ENCODE measurements at regions not wholly inside any gene's neighbourhood (a gene's known extent, or its start where the extent isn't known, plus 50 kb on each side); places are given as distances from the start of the nearest gene placed in this dataset.
"Not testable (repeated sequence)": the region's sequence is repeated elsewhere in the genome, so short reads cannot be mapped to it uniquely, and the experiment has no call there.

- DNase-seq (ENCODE audit: low read depth), result no peak
These were observed 55.2 kb upstream of the MDM1 start for GRCh38 chr12:68387338-68387737.

GRCh38 chr12:68389305-68389704 is 57.1 kb upstream of the MDM1 start:
- DNase-seq (ENCODE audit: low read depth), result no peak

GRCh38 chr12:68391937-68392336 is 59.8 kb upstream of the MDM1 start:
- no peak for DNase-seq (ENCODE audit: low read depth)

GRCh38 chr12:68392376-68392775 is 60.2 kb upstream of the MDM1 start:
- no peak for DNase-seq (ENCODE audit: low read depth)

GRCh38 chr12:68393417-68393816 is 61.3 kb upstream of the MDM1 start:
- DNase-seq (ENCODE audit: low read depth), result no peak

- DNase-seq (ENCODE audit: low read depth), result no peak
These were observed 65.5 kb upstream of the MDM1 start for GRCh38 chr12:68397566-68398158.

GRCh38 chr12:68398689-68399088 is 66.5 kb upstream of the MDM1 start:
- DNase-seq (ENCODE audit: low read depth), result not testable (repeated sequence)

- no peak for DNase-seq (ENCODE audit: low read depth)
These were observed 68.2 kb upstream of the MDM1 start for GRCh38 chr12:68400226-68400829.

GRCh38 chr12:68402422-68402821 is 70.3 kb upstream of the MDM1 start:
- DNase-seq (ENCODE audit: low read depth), result no peak

- DNase-seq (ENCODE audit: low read depth), result no peak
These were observed 71.1 kb upstream of the MDM1 start for GRCh38 chr12:68403296-68403695.

- DNase-seq (ENCODE audit: low read depth), result no peak
These were observed 71.5 kb upstream of the MDM1 start for GRCh38 chr12:68403711-68404110.

GRCh38 chr12:68405343-68405781 is 73.2 kb upstream of the MDM1 start:
- DNase-seq (ENCODE audit: low read depth), result no peak

- DNase-seq (ENCODE audit: low read depth), result no peak
These were observed 74.0 kb upstream of the MDM1 start for GRCh38 chr12:68406134-68406576.

GRCh38 chr12:68406911-68407310 is 74.7 kb upstream of the MDM1 start:
- DNase-seq (ENCODE audit: low read depth), result no peak

- no peak for DNase-seq (ENCODE audit: low read depth)
These were observed 78.0 kb upstream of the MDM1 start for GRCh38 chr12:68410018-68410660.

- DNase-seq (ENCODE audit: low read depth), result no peak
These were observed 79.2 kb upstream of the MDM1 start for GRCh38 chr12:68411371-68411770.

- DNase-seq (ENCODE audit: low read depth), result no peak
These were observed 82.8 kb upstream of the MDM1 start for GRCh38 chr12:68414988-68415387.

GRCh38 chr12:68416350-68416749 is 84.2 kb upstream of the MDM1 start:
- DNase-seq (ENCODE audit: low read depth), result no peak

GRCh38 chr12:68416826-68417225 is 84.7 kb upstream of the MDM1 start:
- DNase-seq (ENCODE audit: low read depth), result no peak

GRCh38 chr12:68418137-68418460 is 85.9 kb upstream of the MDM1 start:
- no peak for DNase-seq (ENCODE audit: low read depth)

- no peak for DNase-seq (ENCODE audit: low read depth)
These were observed 88.3 kb upstream of the MDM1 start for GRCh38 chr12:68420225-68421010.

- no peak for DNase-seq (ENCODE audit: low read depth)
These were observed 90.0 kb upstream of the MDM1 start for GRCh38 chr12:68422159-68422558.

All from non-pigmented ciliary epithelial cell (primary cell).